Ishikawa (cell line): ENCODE measurements at regions not wholly inside any gene's neighbourhood (a gene's known extent, or its start where the extent isn't known, plus 50 kb on each side); places are given as distances from the start of the nearest gene placed in this dataset.

ENCODE experiments used
- EP300 ChIP-seq: IDR thresholded peaks from 2 replicates; pipeline ENCODE4 v1.6.1; 2012; ENCODE audit warnings: borderline replicate concordance
- MAX ChIP-seq: IDR thresholded peaks from 2 replicates; pipeline ENCODE4 v1.6.1; 2012
- NFIC ChIP-seq: IDR thresholded peaks from 2 replicates; pipeline ENCODE4 v1.6.1; 2012
- REST ChIP-seq: IDR thresholded peaks from 2 replicates; pipeline ENCODE4 v1.6.1; 2012; ENCODE audit warnings: low read depth, mild to moderate bottlenecking
- TCF12 ChIP-seq: IDR thresholded peaks from 2 replicates; pipeline ENCODE4 v1.6.1; 2012; ENCODE audit warnings: low read depth
- USF1 ChIP-seq: IDR thresholded peaks from 2 replicates; pipeline ENCODE4 v1.6.1; 2012

- TF ChIP-seq MAX (no peak), REST (no peak), EP300 (no peak), USF1 (no peak), TCF12 (no peak), NFIC (no peak)
These were observed 64.3 kb upstream of the C1GALT1 start for GRCh38 chr7:7117935-7118586.
